ENCODE measurements at regions not wholly inside any gene's neighbourhood (a gene's known extent, or its start where the extent isn't known, plus 50 kb on each side); places are given as distances from the start of the nearest gene placed in this dataset.

GRCh38 chr5:87079219-87079618 lies 188.5 kb upstream of the RASA1 start:
- peak in 1 of 2 experiments; percentile 11 for DNase-seq (ENCODE audit: low read depth in 1 of 2, low spot score in 1 of 2)
- TF ChIP-seq GABPA (IDR thresholded peaks at IDR 0.05; ENCODE audit: low read depth) (no peak), REST (IDR thresholded peaks at IDR 0.05; ENCODE audit: insufficient replicate concordance, low read depth) (no peak), POLR2AphosphoS5 (IDR thresholded peaks at IDR 0.05; ENCODE audit: low read depth) (no peak), CTCF (IDR thresholded peaks at IDR 0.05; ENCODE audit: insufficient read depth, low read length) (no peak), SPI1 (IDR thresholded peaks at IDR 0.05; ENCODE audit: borderline replicate concordance, low read depth) (no peak)
- Histone ChIP-seq H3K27me3 (ENCODE audit: insufficient read depth, poor library complexity, severe bottlenecking) (no peaks in the 10 kb centered on the region), H3K27ac (replicated peaks) (no peak overlapping the region), H3K4me3 (replicated peaks; ENCODE audit: insufficient read depth, low read length) (no peak overlapping the region)

GRCh38 chr5:87081016-87081415 lies 186.7 kb upstream of the RASA1 start:
- H3K27me3 ChIP-seq (ENCODE audit: insufficient read depth, poor library complexity, severe bottlenecking): no peaks in the 10 kb centered on the region
- TF ChIP-seq SPI1 (IDR thresholded peaks at IDR 0.05; ENCODE audit: borderline replicate concordance, low read depth): no peak
- no peak for TF ChIP-seq CTCF (IDR thresholded peaks at IDR 0.05; ENCODE audit: insufficient read depth, low read length)
- TF ChIP-seq POLR2AphosphoS5 (IDR thresholded peaks at IDR 0.05; ENCODE audit: low read depth): no peak
- no peak for TF ChIP-seq REST (IDR thresholded peaks at IDR 0.05; ENCODE audit: insufficient replicate concordance, low read depth)
- peak in 1 of 2 experiments; percentile 30 for DNase-seq (ENCODE audit: low read depth in 1 of 2, low spot score in 1 of 2)
- peak overlapping the region; percentile 75 for H3K27ac ChIP-seq (replicated peaks)
- no peak overlapping the region for H3K4me3 ChIP-seq (replicated peaks; ENCODE audit: insufficient read depth, low read length)

- no peak for TF ChIP-seq GABPA (IDR thresholded peaks at IDR 0.05; ENCODE audit: low read depth)
- peak; percentile 96 for TF ChIP-seq SPI1 (IDR thresholded peaks at IDR 0.05; ENCODE audit: borderline replicate concordance, low read depth)
- no peak for TF ChIP-seq CTCF (IDR thresholded peaks at IDR 0.05; ENCODE audit: insufficient read depth, low read length)
- peak; percentile 23; the same call in 1 of the 2 replicates for TF ChIP-seq POLR2AphosphoS5 (IDR thresholded peaks at IDR 0.05; ENCODE audit: low read depth)
- TF ChIP-seq REST (IDR thresholded peaks at IDR 0.05; ENCODE audit: insufficient replicate concordance, low read depth): no peak
- DNase-seq (ENCODE audit: low read depth in 1 of 2, low spot score in 1 of 2): peak; percentile 20 to 73
- Histone ChIP-seq H3K27ac (replicated peaks) (peak overlapping the region; percentile 75), H3K4me3 (replicated peaks; ENCODE audit: insufficient read depth, low read length) (no peak overlapping the region), H3K27me3 (ENCODE audit: insufficient read depth, poor library complexity, severe bottlenecking) (no peaks in the 10 kb centered on the region)
Observed at GRCh38 chr5:87081511-87082372, 185.9 kb upstream of the RASA1 start.

Measured in HL-60 (cell line).